ENCODE measurements at regions not wholly inside any gene's neighbourhood (a gene's known extent, or its start where the extent isn't known, plus 50 kb on each side); places are given as distances from the start of the nearest gene placed in this dataset.

- intact Hi-C loops (cut with micrococcal nuclease; ENCODE audit: unreplicated experiment) = no loop called here
- H3K36me3 ChIP-seq (ENCODE audit: low read depth) = no peaks in the 10 kb centered on the region
- H3K27ac ChIP-seq = no peak overlapping the region
- no TSS peak for BruUV-seq (replicated peaks)
- H3K79me2 ChIP-seq (ENCODE audit: low read depth) = no peaks in the 10 kb centered on the region
- no peak overlapping the region for H3K4me3 ChIP-seq
- no peaks in the 10 kb centered on the region for H4K20me1 ChIP-seq (ENCODE audit: insufficient read depth)
- ChIA-PET CTCF (no interaction called here), POLR2A (ENCODE audit: unreplicated experiment) (no interaction called here)
- no peaks in the 10 kb centered on the region for H3K9me2 ChIP-seq (ENCODE audit: insufficient read depth)
- no peak overlapping the region for H3K4me2 ChIP-seq
- 0 out of 2 replicates have a peak, but pooled peaks cover 5% of the 10 kb centered on the region for H3K27me3 ChIP-seq (ENCODE audit: insufficient read depth, low read depth)
- no peak overlapping the region for H2AFZ ChIP-seq
- H3K4me1 ChIP-seq (replicated peaks; ENCODE audit: insufficient read depth) = no peaks in the 10 kb centered on the region
- no peak for TF ChIP-seq EZH2 (IDR thresholded peaks at IDR 0.05; ENCODE audit: low read depth)
- no peak for TF ChIP-seq CTCF (conservative IDR thresholded peaks at IDR 0.05)
- DNase-seq = no peak
- H3F3A ChIP-seq (ENCODE audit: insufficient read depth, low read depth) = no peaks in the 10 kb centered on the region
- H3K9me3 ChIP-seq (ENCODE audit: insufficient read depth, low read depth) = no peaks in the 10 kb centered on the region
Observed at GRCh38 chr10:120375666-120376065, 81.4 kb upstream of the PLPP4 start.

- Histone ChIP-seq H3K4me2 (no peak overlapping the region), H3K9me2 (ENCODE audit: insufficient read depth) (no peaks in the 10 kb centered on the region), H3K4me1 (replicated peaks; ENCODE audit: insufficient read depth) (no peaks in the 10 kb centered on the region), H3K9me3 (ENCODE audit: insufficient read depth, low read depth) (no peaks in the 10 kb centered on the region), H3K27me3 (ENCODE audit: insufficient read depth, low read depth) (no peaks in the 10 kb centered on the region), H2AFZ (no peak overlapping the region), H3F3A (ENCODE audit: insufficient read depth, low read depth) (no peaks in the 10 kb centered on the region), H4K20me1 (ENCODE audit: insufficient read depth) (no peaks in the 10 kb centered on the region), H3K79me2 (ENCODE audit: low read depth) (no peaks in the 10 kb centered on the region), H3K36me3 (ENCODE audit: low read depth) (no peaks in the 10 kb centered on the region), H3K4me3 (no peak overlapping the region), H3K27ac (no peak overlapping the region)
- no peak for DNase-seq
- TF ChIP-seq CTCF (conservative IDR thresholded peaks at IDR 0.05) (no peak), EZH2 (IDR thresholded peaks at IDR 0.05; ENCODE audit: low read depth) (no peak)
- ChIA-PET POLR2A (ENCODE audit: unreplicated experiment) (no interaction called here), CTCF (no interaction called here)
- no TSS peak for BruUV-seq (replicated peaks)
- intact Hi-C loops (cut with micrococcal nuclease; ENCODE audit: unreplicated experiment) = no loop called here
Observed at GRCh38 chr10:120381931-120382330, 75.1 kb upstream of the PLPP4 start.

- no peaks in the 10 kb centered on the region for H3K9me2 ChIP-seq (ENCODE audit: insufficient read depth)
- no peaks in the 10 kb centered on the region for H3F3A ChIP-seq (ENCODE audit: insufficient read depth, low read depth)
- no peak for DNase-seq
- H3K79me2 ChIP-seq (ENCODE audit: low read depth) = no peaks in the 10 kb centered on the region
- no peaks in the 10 kb centered on the region for H3K4me1 ChIP-seq (replicated peaks; ENCODE audit: insufficient read depth)
- no peak overlapping the region for H3K27ac ChIP-seq
- H3K27me3 ChIP-seq (ENCODE audit: insufficient read depth, low read depth) = no peaks in the 10 kb centered on the region
- no peak overlapping the region for H2AFZ ChIP-seq
- H3K4me2 ChIP-seq = no peak overlapping the region
- ChIA-PET CTCF (no interaction called here), POLR2A (ENCODE audit: unreplicated experiment) (no interaction called here)
- intact Hi-C loops (cut with micrococcal nuclease; ENCODE audit: unreplicated experiment) = no loop called here
- H4K20me1 ChIP-seq (ENCODE audit: insufficient read depth) = no peaks in the 10 kb centered on the region
- no TSS peak for BruUV-seq (replicated peaks)
- no peaks in the 10 kb centered on the region for H3K9me3 ChIP-seq (ENCODE audit: insufficient read depth, low read depth)
- H3K36me3 ChIP-seq (ENCODE audit: low read depth) = no peaks in the 10 kb centered on the region
- no peak for TF ChIP-seq EZH2 (IDR thresholded peaks at IDR 0.05; ENCODE audit: low read depth)
- H3K4me3 ChIP-seq = no peak overlapping the region
Observed at GRCh38 chr10:120382360-120382759, 74.7 kb upstream of the PLPP4 start.

- no peaks in the 10 kb centered on the region for H3F3A ChIP-seq (ENCODE audit: insufficient read depth, low read depth)
- H2AFZ ChIP-seq = no peak overlapping the region
- no TSS peak for BruUV-seq (replicated peaks)
- H3K9me2 ChIP-seq (ENCODE audit: insufficient read depth) = no peaks in the 10 kb centered on the region
- H3K9me3 ChIP-seq (ENCODE audit: insufficient read depth, low read depth) = no peaks in the 10 kb centered on the region
- H3K36me3 ChIP-seq (ENCODE audit: low read depth) = no peaks in the 10 kb centered on the region
- intact Hi-C loops (cut with micrococcal nuclease; ENCODE audit: unreplicated experiment) = no loop called here
- no peak for TF ChIP-seq CTCF (conservative IDR thresholded peaks at IDR 0.05)
- no peak for TF ChIP-seq EZH2 (IDR thresholded peaks at IDR 0.05; ENCODE audit: low read depth)
- H3K27me3 ChIP-seq (ENCODE audit: insufficient read depth, low read depth) = no peaks in the 10 kb centered on the region
- H3K79me2 ChIP-seq (ENCODE audit: low read depth) = no peaks in the 10 kb centered on the region
- ChIA-PET CTCF (no interaction called here), POLR2A (ENCODE audit: unreplicated experiment) (no interaction called here)
- no peak overlapping the region for H3K4me2 ChIP-seq
- H3K4me3 ChIP-seq = no peak overlapping the region
- no peak for DNase-seq
- no peaks in the 10 kb centered on the region for H4K20me1 ChIP-seq (ENCODE audit: insufficient read depth)
- no peaks in the 10 kb centered on the region for H3K4me1 ChIP-seq (replicated peaks; ENCODE audit: insufficient read depth)
- no peak overlapping the region for H3K27ac ChIP-seq
Observed at GRCh38 chr10:120385992-120386391, 71.0 kb upstream of the PLPP4 start.
